ENCODE measurements at regions not wholly inside any gene's neighbourhood (a gene's known extent, or its start where the extent isn't known, plus 50 kb on each side); places are given as distances from the start of the nearest gene placed in this dataset.
A peak's percentile ranks its signal among the peaks of the same experiment; 100 is the strongest.

GRCh38 chr11:33989461-33989860 lies 62.1 kb upstream of the CAPRIN1 start:
- H3K4me3 Mint-ChIP-seq (ENCODE audit: unreplicated experiment): no peak overlapping the region
- H3K27me3 ChIP-seq (ENCODE audit: insufficient read depth, low read length): no peaks in the 10 kb centered on the region
- H3K4me1 ChIP-seq (ENCODE audit: insufficient read depth, low read length): no peaks in the 10 kb centered on the region
- H3K9ac ChIP-seq (ENCODE audit: low read length): no peak overlapping the region
- no peak overlapping the region for H3K27ac Mint-ChIP-seq (ENCODE audit: unreplicated experiment)
- no peaks in the 10 kb centered on the region for H3K36me3 Mint-ChIP-seq (ENCODE audit: low read depth, unreplicated experiment)
- H3K4me1 Mint-ChIP-seq (ENCODE audit: low read depth, unreplicated experiment): no peaks in the 10 kb centered on the region
- TF ChIP-seq CTCF (IDR thresholded peaks at IDR 0.05; ENCODE audit: insufficient read depth, low read depth, low read length) (no peak), EZH2 (IDR thresholded peaks at IDR 0.05; ENCODE audit: insufficient read depth, low read length) (no peak)
- no peak overlapping the region for H3K27ac ChIP-seq (ENCODE audit: low read depth, low read length)
- DNase-seq (ENCODE audit: low read depth) (no peak), FAIRE-seq (no peak)
- H3K4me3 ChIP-seq (ENCODE audit: insufficient read depth, low read depth, low read length): no peak overlapping the region
- H3K79me2 ChIP-seq (ENCODE audit: insufficient read depth, low read length): no peaks in the 10 kb centered on the region
- peaks cover 7% of the 10 kb centered on the region for H3K9me3 Mint-ChIP-seq (ENCODE audit: unreplicated experiment)
- H3K9me3 ChIP-seq (ENCODE audit: insufficient read depth, low read depth, low read length): no peaks in the 10 kb centered on the region
- H2AFZ ChIP-seq (ENCODE audit: low read depth, low read length): no peak overlapping the region
- H3K4me2 ChIP-seq (ENCODE audit: low read length): no peak overlapping the region
- H3K27me3 Mint-ChIP-seq (ENCODE audit: low read depth, unreplicated experiment): no peaks in the 10 kb centered on the region
- H4K20me1 ChIP-seq (ENCODE audit: insufficient read depth, low read length): no peaks in the 10 kb centered on the region
- no peaks in the 10 kb centered on the region for H3K36me3 ChIP-seq (ENCODE audit: insufficient read depth, low read length)

GRCh38 chr11:33988586-33989370 lies 62.8 kb upstream of the CAPRIN1 start:
- DNase-seq (ENCODE audit: low read depth) (no peak), FAIRE-seq (no peak)
- Mint-ChIP-seq H3K4me3 (ENCODE audit: unreplicated experiment) (no peak overlapping the region), H3K27me3 (ENCODE audit: low read depth, unreplicated experiment) (no peaks in the 10 kb centered on the region), H3K36me3 (ENCODE audit: low read depth, unreplicated experiment) (no peaks in the 10 kb centered on the region), H3K27ac (ENCODE audit: unreplicated experiment) (no peak overlapping the region), H3K4me1 (ENCODE audit: low read depth, unreplicated experiment) (no peaks in the 10 kb centered on the region), H3K9me3 (ENCODE audit: unreplicated experiment) (peaks cover 7% of the 10 kb centered on the region)
- Histone ChIP-seq H3K9ac (ENCODE audit: low read length) (no peak overlapping the region), H2AFZ (ENCODE audit: low read depth, low read length) (no peak overlapping the region), H3K79me2 (ENCODE audit: insufficient read depth, low read length) (no peaks in the 10 kb centered on the region), H3K4me1 (ENCODE audit: insufficient read depth, low read length) (no peaks in the 10 kb centered on the region), H4K20me1 (ENCODE audit: insufficient read depth, low read length) (no peaks in the 10 kb centered on the region), H3K27me3 (ENCODE audit: insufficient read depth, low read length) (no peaks in the 10 kb centered on the region), H3K9me3 (ENCODE audit: insufficient read depth, low read depth, low read length) (no peaks in the 10 kb centered on the region), H3K4me2 (ENCODE audit: low read length) (no peak overlapping the region), H3K36me3 (ENCODE audit: insufficient read depth, low read length) (no peaks in the 10 kb centered on the region), H3K4me3 (ENCODE audit: insufficient read depth, low read depth, low read length) (no peak overlapping the region), H3K27ac (ENCODE audit: low read depth, low read length) (no peak overlapping the region)
- TF ChIP-seq EZH2 (IDR thresholded peaks at IDR 0.05; ENCODE audit: insufficient read depth, low read length): no peak

DNA sequence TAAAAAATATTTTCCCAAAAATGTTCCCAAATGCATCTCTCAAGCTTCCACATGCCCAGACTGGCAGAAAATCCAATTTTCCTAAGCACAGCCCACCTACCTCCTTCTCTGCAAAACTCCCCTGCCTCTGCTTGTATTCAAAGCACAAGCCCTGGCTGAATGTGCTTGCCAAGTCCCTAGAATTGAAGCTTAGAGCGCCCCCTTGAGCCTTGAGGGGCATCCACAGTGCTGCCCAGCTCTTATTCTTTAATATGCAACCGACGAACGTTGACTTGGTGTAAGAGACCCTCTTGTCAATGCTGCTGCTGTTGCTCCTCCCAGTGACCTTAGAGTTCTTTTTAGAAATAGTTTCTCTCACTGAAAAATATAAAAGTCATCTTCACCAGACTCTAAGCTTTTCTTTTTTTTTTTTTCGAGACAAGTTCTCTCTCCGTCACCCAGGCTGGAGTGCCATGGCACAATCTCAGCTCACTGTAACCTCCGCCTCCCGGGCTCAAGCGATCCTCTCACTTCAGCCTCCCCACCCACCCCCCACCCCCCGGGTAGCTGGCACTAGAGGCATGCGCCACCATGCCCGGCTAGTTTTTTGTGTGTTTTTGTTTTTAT lies 63.5 kb upstream of the CAPRIN1 start:
- Histone ChIP-seq H3K4me3 (ENCODE audit: insufficient read depth, low read depth, low read length) (no peak overlapping the region), H4K20me1 (ENCODE audit: insufficient read depth, low read length) (no peaks in the 10 kb centered on the region), H3K9me3 (ENCODE audit: insufficient read depth, low read depth, low read length) (no peaks in the 10 kb centered on the region), H3K4me1 (ENCODE audit: insufficient read depth, low read length) (no peaks in the 10 kb centered on the region), H3K9ac (ENCODE audit: low read length) (no peak overlapping the region), H3K27me3 (ENCODE audit: insufficient read depth, low read length) (no peaks in the 10 kb centered on the region), H3K79me2 (ENCODE audit: insufficient read depth, low read length) (no peaks in the 10 kb centered on the region), H2AFZ (ENCODE audit: low read depth, low read length) (no peak overlapping the region), H3K4me2 (ENCODE audit: low read length) (no peak overlapping the region), H3K36me3 (ENCODE audit: insufficient read depth, low read length) (no peaks in the 10 kb centered on the region), H3K27ac (ENCODE audit: low read depth, low read length) (no peak overlapping the region)
- DNase-seq (ENCODE audit: low read depth) (peak; percentile 60), FAIRE-seq (no peak)
- peak; percentile 89 for TF ChIP-seq CTCF (IDR thresholded peaks at IDR 0.05; ENCODE audit: insufficient read depth, low read depth, low read length)
- no peak for TF ChIP-seq EZH2 (IDR thresholded peaks at IDR 0.05; ENCODE audit: insufficient read depth, low read length)
- no peaks in the 10 kb centered on the region for H3K4me1 Mint-ChIP-seq (ENCODE audit: low read depth, unreplicated experiment)
- peaks cover 7% of the 10 kb centered on the region for H3K9me3 Mint-ChIP-seq (ENCODE audit: unreplicated experiment)
- no peak overlapping the region for H3K27ac Mint-ChIP-seq (ENCODE audit: unreplicated experiment)
- H3K4me3 Mint-ChIP-seq (ENCODE audit: unreplicated experiment): no peak overlapping the region
- H3K36me3 Mint-ChIP-seq (ENCODE audit: low read depth, unreplicated experiment): no peaks in the 10 kb centered on the region
- no peaks in the 10 kb centered on the region for H3K27me3 Mint-ChIP-seq (ENCODE audit: low read depth, unreplicated experiment)

Data from astrocyte (in vitro differentiated cells and primary cell).